ENCODE measurements at regions not wholly inside any gene's neighbourhood (a gene's known extent, or its start where the extent isn't known, plus 50 kb on each side); places are given as distances from the start of the nearest gene placed in this dataset.

DNA sequence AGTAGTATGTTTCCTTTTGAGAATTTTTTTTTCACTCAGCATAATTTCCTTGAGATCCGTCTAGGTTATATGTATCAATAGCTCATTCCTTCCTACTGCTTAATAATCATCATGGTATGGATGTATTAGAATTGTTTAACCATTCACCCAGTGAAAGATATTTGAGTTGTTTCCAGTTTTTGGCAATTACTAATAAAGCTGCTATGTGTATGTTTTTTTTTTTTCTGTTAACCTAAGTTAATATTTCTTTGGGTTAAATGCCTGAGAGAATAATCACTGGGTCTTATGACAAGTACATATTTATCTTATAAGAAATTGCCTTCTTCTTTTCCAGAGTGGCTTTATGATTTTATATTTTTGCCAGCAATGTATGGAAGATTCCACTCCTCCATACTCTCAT lies 96.4 kb upstream of the ST6GAL2 start:
- Histone ChIP-seq H3K27ac (no peak overlapping the region), H3K36me3 (ENCODE audit: insufficient read depth in 1 of 2, low read depth in 1 of 2) (no peaks in the 10 kb centered on the region), H3K4me3 (no peak overlapping the region), H3K9me3 (peaks cover 3% of the 10 kb centered on the region), H3K27me3 (ENCODE audit: insufficient read depth in 3 of 3, low read length in 2 of 3) (peaks cover 0 to 4% (median 0%) of the 10 kb centered on the region in 3 donors), H3K4me1 (no peaks in the 10 kb centered on the region)
- TF ChIP-seq, protein P1, sequence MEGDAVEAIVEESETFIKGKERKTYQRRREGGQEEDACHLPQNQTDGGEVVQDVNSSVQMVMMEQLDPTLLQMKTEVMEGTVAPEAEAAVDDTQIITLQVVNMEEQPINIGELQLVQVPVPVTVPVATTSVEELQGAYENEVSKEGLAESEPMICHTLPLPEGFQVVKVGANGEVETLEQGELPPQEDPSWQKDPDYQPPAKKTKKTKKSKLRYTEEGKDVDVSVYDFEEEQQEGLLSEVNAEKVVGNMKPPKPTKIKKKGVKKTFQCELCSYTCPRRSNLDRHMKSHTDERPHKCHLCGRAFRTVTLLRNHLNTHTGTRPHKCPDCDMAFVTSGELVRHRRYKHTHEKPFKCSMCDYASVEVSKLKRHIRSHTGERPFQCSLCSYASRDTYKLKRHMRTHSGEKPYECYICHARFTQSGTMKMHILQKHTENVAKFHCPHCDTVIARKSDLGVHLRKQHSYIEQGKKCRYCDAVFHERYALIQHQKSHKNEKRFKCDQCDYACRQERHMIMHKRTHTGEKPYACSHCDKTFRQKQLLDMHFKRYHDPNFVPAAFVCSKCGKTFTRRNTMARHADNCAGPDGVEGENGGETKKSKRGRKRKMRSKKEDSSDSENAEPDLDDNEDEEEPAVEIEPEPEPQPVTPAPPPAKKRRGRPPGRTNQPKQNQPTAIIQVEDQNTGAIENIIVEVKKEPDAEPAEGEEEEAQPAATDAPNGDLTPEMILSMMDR (IDR thresholded peaks at IDR 0.05), result no peak
- no peak for ATAC-seq
- WGBS, 3 donors, result 85 to 90% (median 87%) methylated on average over 1 of the region's 1 CpG
- DNase-seq, result no peak
- intact Hi-C loops (cut with DNase I), result no loop called here

DNA sequence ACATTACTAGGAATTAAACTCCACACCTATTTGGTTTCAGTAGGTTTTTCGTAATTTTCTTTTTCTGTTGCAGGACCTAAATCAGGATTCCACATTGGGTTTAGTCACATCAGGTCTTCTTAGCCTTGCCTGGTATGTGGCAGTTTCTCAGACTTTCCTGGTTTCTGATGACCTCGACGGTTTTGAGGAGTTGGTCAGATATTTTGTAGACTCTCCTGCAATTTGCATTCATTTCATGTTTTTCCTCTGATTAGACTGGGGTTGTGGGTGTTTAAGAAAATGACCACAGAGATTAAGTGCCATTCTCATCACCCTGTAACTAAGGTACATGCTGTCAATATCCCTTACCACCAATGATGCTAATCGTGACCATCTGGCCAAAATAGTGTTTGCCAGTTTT lies 97.3 kb upstream of the ST6GAL2 start:
- ATAC-seq, result no peak
- intact Hi-C loops (cut with DNase I), result no loop called here
- Histone ChIP-seq H3K27me3 (ENCODE audit: insufficient read depth in 3 of 3, low read length in 2 of 3) (no peaks in the 10 kb centered on the region), H3K4me1 (no peaks in the 10 kb centered on the region), H3K9me3 (peaks cover 3% of the 10 kb centered on the region), H3K4me3 (no peak overlapping the region), H3K27ac (no peak overlapping the region), H3K36me3 (ENCODE audit: insufficient read depth in 1 of 2, low read depth in 1 of 2) (no peaks in the 10 kb centered on the region)
- no peak for DNase-seq
- TF ChIP-seq, protein P1 (IDR thresholded peaks at IDR 0.05), result no peak
- 91 to 94% (median 92%) methylated on average over 4 of the region's 4 CpGs for WGBS, 3 donors

DNA sequence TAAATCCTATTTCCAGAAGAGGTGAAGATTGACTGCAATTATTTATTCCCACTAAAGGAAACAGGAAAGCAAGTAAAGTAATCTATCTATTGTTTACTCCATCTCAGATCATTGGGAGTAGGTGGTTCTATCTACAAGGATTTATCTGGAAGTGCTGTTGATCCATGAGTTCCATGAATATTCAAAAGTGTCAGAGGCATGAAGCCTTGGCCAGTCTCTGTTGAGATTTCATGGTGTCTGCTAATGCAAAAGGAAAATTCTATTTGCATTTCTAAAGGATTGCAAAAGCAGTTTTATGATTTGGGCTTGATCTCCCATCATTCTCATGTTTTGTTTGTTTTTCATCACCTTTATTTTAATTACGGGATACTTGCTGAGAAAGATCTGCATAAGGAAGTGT lies 102.4 kb upstream of the ST6GAL2 start:
- Histone ChIP-seq H3K27me3 (ENCODE audit: insufficient read depth in 3 of 3, low read length in 2 of 3) (no peaks in the 10 kb centered on the region), H3K4me3 (no peak overlapping the region), H3K36me3 (ENCODE audit: insufficient read depth in 1 of 2, low read depth in 1 of 2) (no peaks in the 10 kb centered on the region), H3K27ac (no peak overlapping the region), H3K4me1 (peaks cover 13% of the 10 kb centered on the region), H3K9me3 (peaks cover 3% of the 10 kb centered on the region)
- DNase-seq (no peak), ATAC-seq (no peak)
- 73 to 87% (median 79%) methylated on average over 1 of the region's 1 CpG for WGBS, 3 donors
- intact Hi-C loops (cut with DNase I), result no loop called here
- TF ChIP-seq, protein P1 (IDR thresholded peaks at IDR 0.05), result no peak

DNA sequence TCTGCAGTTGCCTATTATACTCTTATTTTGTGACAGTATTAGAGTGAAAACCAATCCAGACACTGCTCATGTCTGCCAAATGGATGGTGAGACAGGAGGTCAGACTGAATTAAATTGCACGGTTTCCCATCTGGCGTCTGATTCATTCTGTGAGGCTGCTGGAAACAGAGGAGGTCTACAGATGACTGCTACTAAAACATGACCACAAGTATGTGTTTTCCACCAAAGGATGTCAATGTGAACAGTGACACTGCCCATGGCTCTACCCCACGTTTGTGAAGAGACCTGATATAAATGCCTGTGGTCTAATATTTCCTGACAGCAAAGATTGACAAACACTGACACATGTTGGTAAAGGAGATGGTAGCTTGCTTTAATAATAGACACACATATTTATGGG lies 104.3 kb upstream of the ST6GAL2 start:
- no peaks in the 10 kb centered on the region for H3K36me3 ChIP-seq (ENCODE audit: insufficient read depth in 1 of 2, low read depth in 1 of 2)
- H3K4me3 ChIP-seq, result no peak overlapping the region
- TF ChIP-seq, protein P1 (IDR thresholded peaks at IDR 0.05), result no peak
- no peaks in the 10 kb centered on the region for H3K9me3 ChIP-seq
- peaks cover 13% of the 10 kb centered on the region for H3K4me1 ChIP-seq
- H3K27ac ChIP-seq, result peak overlapping the region; percentile 79
- intact Hi-C loops (cut with DNase I), result no loop called here
- DNase-seq, result no peak
- peak; percentile 62 to 97 (median 84) for ATAC-seq
- no peaks in the 10 kb centered on the region for H3K27me3 ChIP-seq (ENCODE audit: insufficient read depth in 3 of 3, low read length in 2 of 3)
- 17 to 29% (median 19%) methylated on average over 3 of the region's 3 CpGs for WGBS, 3 donors

DNA sequence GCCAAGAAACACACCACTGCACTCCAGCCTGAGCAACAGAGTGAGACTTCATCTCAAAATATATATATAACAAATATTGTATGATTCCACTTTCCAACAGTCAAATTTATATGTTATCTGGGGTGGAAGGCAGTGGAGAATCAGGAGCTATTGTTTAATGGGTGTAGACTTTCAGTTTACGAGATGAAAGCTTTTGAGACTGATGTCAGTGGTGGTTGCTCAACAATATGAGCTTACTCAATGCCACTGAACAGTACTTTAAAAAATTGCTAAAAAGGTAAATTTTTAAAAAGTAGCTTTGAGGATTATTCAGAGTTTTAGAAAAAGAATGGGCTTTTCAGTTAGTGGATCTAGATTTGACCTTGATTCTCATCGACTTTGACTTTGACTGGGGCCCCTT lies 105.9 kb upstream of the ST6GAL2 start:
- Histone ChIP-seq H3K9me3 (no peaks in the 10 kb centered on the region), H3K27ac (no peak overlapping the region), H3K4me3 (no peak overlapping the region), H3K27me3 (ENCODE audit: insufficient read depth in 3 of 3, low read length in 2 of 3) (no peaks in the 10 kb centered on the region), H3K36me3 (ENCODE audit: insufficient read depth in 1 of 2, low read depth in 1 of 2) (no peaks in the 10 kb centered on the region), H3K4me1 (peaks cover 16% of the 10 kb centered on the region)
- intact Hi-C loops (cut with DNase I), result no loop called here
- TF ChIP-seq, protein P1 (IDR thresholded peaks at IDR 0.05), result no peak
- DNase-seq, result no peak
- WGBS, 3 donors, result 88 to 94% (median 91%) methylated on average over 2 of the region's 2 CpGs
- no peak for ATAC-seq

All from psoas muscle (tissue), 7 donors.